ENCODE measurements at regions not wholly inside any gene's neighbourhood (a gene's known extent, or its start where the extent isn't known, plus 50 kb on each side); places are given as distances from the start of the nearest gene placed in this dataset.

DNA sequence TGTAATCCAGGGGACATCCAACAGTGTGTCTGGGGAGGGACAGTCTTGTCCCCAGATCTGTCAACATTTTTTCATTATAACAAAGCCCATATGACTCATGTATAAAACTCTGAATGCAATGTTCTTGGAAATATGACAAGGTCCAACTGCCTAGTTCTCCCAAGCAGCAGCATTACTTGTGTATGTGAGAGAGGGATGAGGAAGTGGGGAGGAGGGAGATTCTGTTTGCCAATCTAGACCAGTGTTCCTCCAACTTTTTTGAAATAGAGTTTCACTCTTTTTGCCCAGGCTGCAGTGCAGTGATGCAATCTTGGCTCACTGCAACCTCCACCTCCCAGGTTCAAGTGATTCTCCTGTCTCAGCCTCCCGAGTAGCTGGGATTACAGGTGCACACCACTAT, 394.8 kb downstream of the DHX35 start:
- no peak for TF ChIP-seq EZH2 (IDR thresholded peaks at IDR 0.05; ENCODE audit: low read depth, unreplicated experiment)
- TF ChIP-seq, protein P1, sequence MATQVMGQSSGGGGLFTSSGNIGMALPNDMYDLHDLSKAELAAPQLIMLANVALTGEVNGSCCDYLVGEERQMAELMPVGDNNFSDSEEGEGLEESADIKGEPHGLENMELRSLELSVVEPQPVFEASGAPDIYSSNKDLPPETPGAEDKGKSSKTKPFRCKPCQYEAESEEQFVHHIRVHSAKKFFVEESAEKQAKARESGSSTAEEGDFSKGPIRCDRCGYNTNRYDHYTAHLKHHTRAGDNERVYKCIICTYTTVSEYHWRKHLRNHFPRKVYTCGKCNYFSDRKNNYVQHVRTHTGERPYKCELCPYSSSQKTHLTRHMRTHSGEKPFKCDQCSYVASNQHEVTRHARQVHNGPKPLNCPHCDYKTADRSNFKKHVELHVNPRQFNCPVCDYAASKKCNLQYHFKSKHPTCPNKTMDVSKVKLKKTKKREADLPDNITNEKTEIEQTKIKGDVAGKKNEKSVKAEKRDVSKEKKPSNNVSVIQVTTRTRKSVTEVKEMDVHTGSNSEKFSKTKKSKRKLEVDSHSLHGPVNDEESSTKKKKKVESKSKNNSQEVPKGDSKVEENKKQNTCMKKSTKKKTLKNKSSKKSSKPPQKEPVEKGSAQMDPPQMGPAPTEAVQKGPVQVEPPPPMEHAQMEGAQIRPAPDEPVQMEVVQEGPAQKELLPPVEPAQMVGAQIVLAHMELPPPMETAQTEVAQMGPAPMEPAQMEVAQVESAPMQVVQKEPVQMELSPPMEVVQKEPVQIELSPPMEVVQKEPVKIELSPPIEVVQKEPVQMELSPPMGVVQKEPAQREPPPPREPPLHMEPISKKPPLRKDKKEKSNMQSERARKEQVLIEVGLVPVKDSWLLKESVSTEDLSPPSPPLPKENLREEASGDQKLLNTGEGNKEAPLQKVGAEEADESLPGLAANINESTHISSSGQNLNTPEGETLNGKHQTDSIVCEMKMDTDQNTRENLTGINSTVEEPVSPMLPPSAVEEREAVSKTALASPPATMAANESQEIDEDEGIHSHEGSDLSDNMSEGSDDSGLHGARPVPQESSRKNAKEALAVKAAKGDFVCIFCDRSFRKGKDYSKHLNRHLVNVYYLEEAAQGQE (IDR thresholded peaks at IDR 0.05; ENCODE audit: unreplicated experiment), result no peak
- TF ChIP-seq, protein P2, sequence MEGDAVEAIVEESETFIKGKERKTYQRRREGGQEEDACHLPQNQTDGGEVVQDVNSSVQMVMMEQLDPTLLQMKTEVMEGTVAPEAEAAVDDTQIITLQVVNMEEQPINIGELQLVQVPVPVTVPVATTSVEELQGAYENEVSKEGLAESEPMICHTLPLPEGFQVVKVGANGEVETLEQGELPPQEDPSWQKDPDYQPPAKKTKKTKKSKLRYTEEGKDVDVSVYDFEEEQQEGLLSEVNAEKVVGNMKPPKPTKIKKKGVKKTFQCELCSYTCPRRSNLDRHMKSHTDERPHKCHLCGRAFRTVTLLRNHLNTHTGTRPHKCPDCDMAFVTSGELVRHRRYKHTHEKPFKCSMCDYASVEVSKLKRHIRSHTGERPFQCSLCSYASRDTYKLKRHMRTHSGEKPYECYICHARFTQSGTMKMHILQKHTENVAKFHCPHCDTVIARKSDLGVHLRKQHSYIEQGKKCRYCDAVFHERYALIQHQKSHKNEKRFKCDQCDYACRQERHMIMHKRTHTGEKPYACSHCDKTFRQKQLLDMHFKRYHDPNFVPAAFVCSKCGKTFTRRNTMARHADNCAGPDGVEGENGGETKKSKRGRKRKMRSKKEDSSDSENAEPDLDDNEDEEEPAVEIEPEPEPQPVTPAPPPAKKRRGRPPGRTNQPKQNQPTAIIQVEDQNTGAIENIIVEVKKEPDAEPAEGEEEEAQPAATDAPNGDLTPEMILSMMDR (conservative IDR thresholded peaks at IDR 0.05; ENCODE audit: low read depth in 2 of 2), result no peak
- no peak for TF ChIP-seq POLR2AphosphoS5 (IDR thresholded peaks at IDR 0.05; ENCODE audit: low read depth)
